ENCODE measurements at regions not wholly inside any gene's neighbourhood (a gene's known extent, or its start where the extent isn't known, plus 50 kb on each side); places are given as distances from the start of the nearest gene placed in this dataset.
A peak's percentile ranks its signal among the peaks of the same experiment; 100 is the strongest.

GRCh38 chr18:39611381-39612100 lies 2045.9 kb upstream of the CELF4 start:
- Histone ChIP-seq H3K9me3 (ENCODE audit: control insufficient read depth, low read length) (no peaks in the 10 kb centered on the region), H3K9ac (ENCODE audit: low read length) (no peak overlapping the region), H3K4me3 (ENCODE audit: low read length) (no peak overlapping the region), H3K27me3 (replicated peaks; ENCODE audit: control insufficient read depth, insufficient read depth, low read length) (no peaks in the 10 kb centered on the region), H3K4me1 (ENCODE audit: control insufficient read depth, insufficient read depth, low read length) (no peaks in the 10 kb centered on the region), H3K36me3 (ENCODE audit: control insufficient read depth, insufficient read depth, low read length, severe bottlenecking) (no peaks in the 10 kb centered on the region)
- DNase-seq (ENCODE audit: low read depth) = no peak

GRCh38 chr18:39607034-39607433 lies 2041.4 kb upstream of the CELF4 start:
- no peaks in the 10 kb centered on the region for H3K4me1 ChIP-seq (ENCODE audit: control insufficient read depth, insufficient read depth, low read length)
- no peaks in the 10 kb centered on the region for H3K9me3 ChIP-seq (ENCODE audit: control insufficient read depth, low read length)
- H3K4me3 ChIP-seq (ENCODE audit: low read length) = no peak overlapping the region
- H3K9ac ChIP-seq (ENCODE audit: low read length) = no peak overlapping the region
- no peak for DNase-seq (ENCODE audit: low read depth)
- H3K27me3 ChIP-seq (replicated peaks; ENCODE audit: control insufficient read depth, insufficient read depth, low read length) = no peaks in the 10 kb centered on the region
- H3K36me3 ChIP-seq (ENCODE audit: control insufficient read depth, insufficient read depth, low read length, severe bottlenecking) = no peaks in the 10 kb centered on the region

GRCh38 chr18:39604836-39605235 lies 2039.2 kb upstream of the CELF4 start:
- DNase-seq (ENCODE audit: low read depth) = peak; percentile 54
- Histone ChIP-seq H3K9ac (ENCODE audit: low read length) (no peak overlapping the region), H3K4me3 (ENCODE audit: low read length) (no peak overlapping the region), H3K27me3 (replicated peaks; ENCODE audit: control insufficient read depth, insufficient read depth, low read length) (no peaks in the 10 kb centered on the region), H3K4me1 (ENCODE audit: control insufficient read depth, insufficient read depth, low read length) (no peaks in the 10 kb centered on the region), H3K9me3 (ENCODE audit: control insufficient read depth, low read length) (no peaks in the 10 kb centered on the region), H3K36me3 (ENCODE audit: control insufficient read depth, insufficient read depth, low read length, severe bottlenecking) (no peaks in the 10 kb centered on the region)

- Histone ChIP-seq H3K9me3 (ENCODE audit: control insufficient read depth, low read length) (no peaks in the 10 kb centered on the region), H3K4me3 (ENCODE audit: low read length) (no peak overlapping the region), H3K27me3 (replicated peaks; ENCODE audit: control insufficient read depth, insufficient read depth, low read length) (no peaks in the 10 kb centered on the region), H3K4me1 (ENCODE audit: control insufficient read depth, insufficient read depth, low read length) (no peaks in the 10 kb centered on the region), H3K9ac (ENCODE audit: low read length) (no peak overlapping the region), H3K36me3 (ENCODE audit: control insufficient read depth, insufficient read depth, low read length, severe bottlenecking) (no peaks in the 10 kb centered on the region)
- no peak for DNase-seq (ENCODE audit: low read depth)
Measured at GRCh38 chr18:39602131-39602530, 2036.5 kb upstream of the CELF4 start.

- Histone ChIP-seq H3K9ac (ENCODE audit: low read length) (no peak overlapping the region), H3K36me3 (ENCODE audit: control insufficient read depth, insufficient read depth, low read length, severe bottlenecking) (no peaks in the 10 kb centered on the region), H3K4me3 (ENCODE audit: low read length) (no peak overlapping the region), H3K9me3 (ENCODE audit: control insufficient read depth, low read length) (no peaks in the 10 kb centered on the region), H3K4me1 (ENCODE audit: control insufficient read depth, insufficient read depth, low read length) (no peaks in the 10 kb centered on the region), H3K27me3 (replicated peaks; ENCODE audit: control insufficient read depth, insufficient read depth, low read length) (no peaks in the 10 kb centered on the region)
- no peak for DNase-seq (ENCODE audit: low read depth)
Measured at GRCh38 chr18:39600894-39601293, 2035.3 kb upstream of the CELF4 start.

GRCh38 chr18:39599251-39599650 lies 2033.7 kb upstream of the CELF4 start:
- no peaks in the 10 kb centered on the region for H3K27me3 ChIP-seq (replicated peaks; ENCODE audit: control insufficient read depth, insufficient read depth, low read length)

GRCh38 chr18:39596891-39597290 lies 2031.3 kb upstream of the CELF4 start:
- Histone ChIP-seq H3K4me1 (ENCODE audit: control insufficient read depth, insufficient read depth, low read length) (no peaks in the 10 kb centered on the region), H3K36me3 (ENCODE audit: control insufficient read depth, insufficient read depth, low read length, severe bottlenecking) (no peaks in the 10 kb centered on the region), H3K4me3 (ENCODE audit: low read length) (no peak overlapping the region), H3K9ac (ENCODE audit: low read length) (no peak overlapping the region), H3K27me3 (replicated peaks; ENCODE audit: control insufficient read depth, insufficient read depth, low read length) (no peaks in the 10 kb centered on the region), H3K9me3 (ENCODE audit: control insufficient read depth, low read length) (no peaks in the 10 kb centered on the region)
- no peak for DNase-seq (ENCODE audit: low read depth)

More at GRCh38 chr18:39599251-39599650, 2033.7 kb upstream of the CELF4 start:
- no peaks in the 10 kb centered on the region for H3K4me1 ChIP-seq (ENCODE audit: control insufficient read depth, insufficient read depth, low read length)
- DNase-seq (ENCODE audit: low read depth) = no peak
- no peaks in the 10 kb centered on the region for H3K9me3 ChIP-seq (ENCODE audit: control insufficient read depth, low read length)
- no peak overlapping the region for H3K9ac ChIP-seq (ENCODE audit: low read length)
- H3K4me3 ChIP-seq (ENCODE audit: low read length) = no peak overlapping the region
- no peaks in the 10 kb centered on the region for H3K36me3 ChIP-seq (ENCODE audit: control insufficient read depth, insufficient read depth, low read length, severe bottlenecking)

GRCh38 chr18:39596221-39596620 lies 2030.6 kb upstream of the CELF4 start:
- no peak for DNase-seq (ENCODE audit: low read depth)
- Histone ChIP-seq H3K27me3 (replicated peaks; ENCODE audit: control insufficient read depth, insufficient read depth, low read length) (no peaks in the 10 kb centered on the region), H3K4me3 (ENCODE audit: low read length) (no peak overlapping the region), H3K4me1 (ENCODE audit: control insufficient read depth, insufficient read depth, low read length) (no peaks in the 10 kb centered on the region), H3K9me3 (ENCODE audit: control insufficient read depth, low read length) (no peaks in the 10 kb centered on the region), H3K36me3 (ENCODE audit: control insufficient read depth, insufficient read depth, low read length, severe bottlenecking) (no peaks in the 10 kb centered on the region), H3K9ac (ENCODE audit: low read length) (no peak overlapping the region)

- H3K9me3 ChIP-seq (ENCODE audit: control insufficient read depth, low read length) = no peaks in the 10 kb centered on the region
- peak; percentile 3 for DNase-seq (ENCODE audit: low read depth)
- H3K27me3 ChIP-seq (replicated peaks; ENCODE audit: control insufficient read depth, insufficient read depth, low read length) = no peaks in the 10 kb centered on the region
- H3K9ac ChIP-seq (ENCODE audit: low read length) = no peak overlapping the region
- H3K4me1 ChIP-seq (ENCODE audit: control insufficient read depth, insufficient read depth, low read length) = no peaks in the 10 kb centered on the region
- no peak overlapping the region for H3K4me3 ChIP-seq (ENCODE audit: low read length)
- H3K36me3 ChIP-seq (ENCODE audit: control insufficient read depth, insufficient read depth, low read length, severe bottlenecking) = no peaks in the 10 kb centered on the region
Measured at GRCh38 chr18:39594206-39594605, 2028.6 kb upstream of the CELF4 start.

GRCh38 chr18:39591649-39592048 lies 2026.1 kb upstream of the CELF4 start:
- Histone ChIP-seq H3K36me3 (ENCODE audit: control insufficient read depth, insufficient read depth, low read length, severe bottlenecking) (no peaks in the 10 kb centered on the region), H3K4me3 (ENCODE audit: low read length) (no peak overlapping the region), H3K4me1 (ENCODE audit: control insufficient read depth, insufficient read depth, low read length) (peaks cover 4% of the 10 kb centered on the region), H3K27me3 (replicated peaks; ENCODE audit: control insufficient read depth, insufficient read depth, low read length) (no peaks in the 10 kb centered on the region), H3K9me3 (ENCODE audit: control insufficient read depth, low read length) (no peaks in the 10 kb centered on the region), H3K9ac (ENCODE audit: low read length) (no peak overlapping the region)
- no peak for DNase-seq (ENCODE audit: low read depth)

- Histone ChIP-seq H3K4me3 (ENCODE audit: low read length) (no peak overlapping the region), H3K36me3 (ENCODE audit: control insufficient read depth, insufficient read depth, low read length, severe bottlenecking) (no peaks in the 10 kb centered on the region), H3K9ac (ENCODE audit: low read length) (no peak overlapping the region), H3K27me3 (replicated peaks; ENCODE audit: control insufficient read depth, insufficient read depth, low read length) (no peaks in the 10 kb centered on the region), H3K4me1 (ENCODE audit: control insufficient read depth, insufficient read depth, low read length) (peaks cover 7% of the 10 kb centered on the region), H3K9me3 (ENCODE audit: control insufficient read depth, low read length) (no peaks in the 10 kb centered on the region)
- no peak for DNase-seq (ENCODE audit: low read depth)
Measured at GRCh38 chr18:39589496-39589895, 2023.9 kb upstream of the CELF4 start.

- Histone ChIP-seq H3K4me1 (ENCODE audit: control insufficient read depth, insufficient read depth, low read length) (peaks cover 7% of the 10 kb centered on the region), H3K9me3 (ENCODE audit: control insufficient read depth, low read length) (no peaks in the 10 kb centered on the region), H3K27me3 (replicated peaks; ENCODE audit: control insufficient read depth, insufficient read depth, low read length) (no peaks in the 10 kb centered on the region), H3K36me3 (ENCODE audit: control insufficient read depth, insufficient read depth, low read length, severe bottlenecking) (no peaks in the 10 kb centered on the region), H3K4me3 (ENCODE audit: low read length) (no peak overlapping the region), H3K9ac (ENCODE audit: low read length) (no peak overlapping the region)
- no peak for DNase-seq (ENCODE audit: low read depth)
Measured at GRCh38 chr18:39587586-39587985, 2022.0 kb upstream of the CELF4 start.
